ENCODE measurements at regions not wholly inside any gene's neighbourhood (a gene's known extent, or its start where the extent isn't known, plus 50 kb on each side); places are given as distances from the start of the nearest gene placed in this dataset.

DNA sequence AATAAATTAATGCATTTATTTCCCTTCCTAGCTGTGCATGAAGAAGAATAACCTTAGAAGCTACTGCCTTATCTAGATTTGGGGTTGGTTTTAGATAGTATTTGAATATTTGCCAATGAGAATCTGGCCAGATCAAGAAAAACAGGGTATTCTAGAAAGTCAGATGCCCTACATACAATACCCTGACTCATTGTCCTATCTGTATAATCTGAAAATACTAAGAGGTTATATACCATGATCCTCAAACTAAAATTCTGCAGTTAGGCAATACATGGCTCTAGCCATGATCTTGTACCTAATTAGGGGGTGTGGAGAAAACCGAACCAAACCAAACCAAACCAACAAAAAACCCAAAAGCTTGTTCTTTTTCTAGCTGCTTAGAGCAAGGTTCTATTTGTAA, 240.4 kb upstream of the LYZL1 start:
- no peak for DNase-seq (ENCODE audit: extremely low spot score in 2 of 2)
- no peak overlapping the region for H3K27ac ChIP-seq
- intact Hi-C loops (cut with DNase I), result no loop called here
- no peaks in the 10 kb centered on the region for H3K36me3 ChIP-seq
- TF ChIP-seq, protein P1, sequence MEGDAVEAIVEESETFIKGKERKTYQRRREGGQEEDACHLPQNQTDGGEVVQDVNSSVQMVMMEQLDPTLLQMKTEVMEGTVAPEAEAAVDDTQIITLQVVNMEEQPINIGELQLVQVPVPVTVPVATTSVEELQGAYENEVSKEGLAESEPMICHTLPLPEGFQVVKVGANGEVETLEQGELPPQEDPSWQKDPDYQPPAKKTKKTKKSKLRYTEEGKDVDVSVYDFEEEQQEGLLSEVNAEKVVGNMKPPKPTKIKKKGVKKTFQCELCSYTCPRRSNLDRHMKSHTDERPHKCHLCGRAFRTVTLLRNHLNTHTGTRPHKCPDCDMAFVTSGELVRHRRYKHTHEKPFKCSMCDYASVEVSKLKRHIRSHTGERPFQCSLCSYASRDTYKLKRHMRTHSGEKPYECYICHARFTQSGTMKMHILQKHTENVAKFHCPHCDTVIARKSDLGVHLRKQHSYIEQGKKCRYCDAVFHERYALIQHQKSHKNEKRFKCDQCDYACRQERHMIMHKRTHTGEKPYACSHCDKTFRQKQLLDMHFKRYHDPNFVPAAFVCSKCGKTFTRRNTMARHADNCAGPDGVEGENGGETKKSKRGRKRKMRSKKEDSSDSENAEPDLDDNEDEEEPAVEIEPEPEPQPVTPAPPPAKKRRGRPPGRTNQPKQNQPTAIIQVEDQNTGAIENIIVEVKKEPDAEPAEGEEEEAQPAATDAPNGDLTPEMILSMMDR (IDR thresholded peaks at IDR 0.05), result no peak
- TF ChIP-seq POLR2A (IDR thresholded peaks at IDR 0.05) (no peak), POLR2AphosphoS5 (IDR thresholded peaks at IDR 0.05; ENCODE audit: insufficient read depth in 1 of 2, low read depth in 1 of 2) (no peak)
- H3K4me3 ChIP-seq, result no peak overlapping the region
- H3K9me3 ChIP-seq, result no peaks in the 10 kb centered on the region
- no peaks in the 10 kb centered on the region for H3K4me1 ChIP-seq
- H3K27me3 ChIP-seq, result no peaks in the 10 kb centered on the region

DNA sequence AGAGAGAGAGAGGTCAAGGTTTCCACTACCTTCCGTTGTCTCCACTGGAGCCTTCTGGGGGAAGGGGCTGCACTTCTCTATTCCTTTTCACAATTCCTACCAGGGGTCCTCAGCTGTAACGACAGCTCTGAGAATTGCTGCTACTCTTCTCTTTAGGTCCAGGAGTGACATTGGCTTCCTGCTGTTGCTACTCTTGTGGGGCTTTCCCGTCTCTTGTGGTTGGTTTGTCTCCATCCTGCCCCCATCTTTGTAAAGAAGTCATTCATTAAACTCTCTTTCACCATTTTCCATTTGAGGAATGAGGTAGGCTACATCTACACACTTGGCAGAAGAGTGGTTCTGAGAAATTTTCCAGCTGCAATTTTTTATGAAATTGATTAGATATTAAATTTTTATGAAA, 238.8 kb upstream of the LYZL1 start:
- DNase-seq (ENCODE audit: extremely low spot score in 2 of 2), result no peak
- no peaks in the 10 kb centered on the region for H3K4me1 ChIP-seq
- H3K9me3 ChIP-seq, result no peaks in the 10 kb centered on the region
- no peaks in the 10 kb centered on the region for H3K27me3 ChIP-seq
- no peak overlapping the region for H3K27ac ChIP-seq
- no peak for TF ChIP-seq POLR2AphosphoS5 (IDR thresholded peaks at IDR 0.05; ENCODE audit: insufficient read depth in 1 of 2, low read depth in 1 of 2)
- TF ChIP-seq POLR2A (IDR thresholded peaks at IDR 0.05), result no peak
- TF ChIP-seq, protein P1 (IDR thresholded peaks at IDR 0.05), result no peak
- no peaks in the 10 kb centered on the region for H3K36me3 ChIP-seq
- no peak overlapping the region for H3K4me3 ChIP-seq
- intact Hi-C loops (cut with DNase I), result no loop called here

DNA sequence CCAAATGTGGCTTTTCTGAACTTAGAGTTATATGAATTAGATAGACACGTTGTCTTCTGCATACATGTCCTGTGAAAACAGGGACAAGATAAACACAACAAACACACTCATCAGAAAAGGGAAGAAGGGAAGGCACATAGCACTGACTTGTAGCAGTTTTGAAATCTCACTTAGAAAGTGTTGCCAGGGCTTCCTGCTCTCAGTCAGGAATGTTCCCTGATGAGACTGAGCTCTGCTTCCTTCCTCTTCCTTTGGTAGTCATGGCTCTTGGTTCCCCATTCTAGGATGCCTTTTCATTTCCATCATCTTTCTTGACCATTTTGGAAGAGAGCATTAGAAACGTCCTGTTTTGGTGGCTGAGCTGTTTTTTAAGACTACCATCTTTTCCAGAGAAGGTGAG, 233.8 kb upstream of the LYZL1 start:
- no peaks in the 10 kb centered on the region for H3K9me3 ChIP-seq
- intact Hi-C loops (cut with DNase I), result no loop called here
- H3K4me1 ChIP-seq, result no peaks in the 10 kb centered on the region
- H3K27ac ChIP-seq, result no peak overlapping the region
- DNase-seq (ENCODE audit: extremely low spot score in 2 of 2), result no peak
- H3K4me3 ChIP-seq, result no peak overlapping the region
- no peaks in the 10 kb centered on the region for H3K36me3 ChIP-seq
- TF ChIP-seq POLR2AphosphoS5 (IDR thresholded peaks at IDR 0.05; ENCODE audit: insufficient read depth in 1 of 2, low read depth in 1 of 2), result no peak
- TF ChIP-seq, protein P1 (IDR thresholded peaks at IDR 0.05), result no peak
- TF ChIP-seq POLR2A (IDR thresholded peaks at IDR 0.05), result no peak
- no peaks in the 10 kb centered on the region for H3K27me3 ChIP-seq

DNA sequence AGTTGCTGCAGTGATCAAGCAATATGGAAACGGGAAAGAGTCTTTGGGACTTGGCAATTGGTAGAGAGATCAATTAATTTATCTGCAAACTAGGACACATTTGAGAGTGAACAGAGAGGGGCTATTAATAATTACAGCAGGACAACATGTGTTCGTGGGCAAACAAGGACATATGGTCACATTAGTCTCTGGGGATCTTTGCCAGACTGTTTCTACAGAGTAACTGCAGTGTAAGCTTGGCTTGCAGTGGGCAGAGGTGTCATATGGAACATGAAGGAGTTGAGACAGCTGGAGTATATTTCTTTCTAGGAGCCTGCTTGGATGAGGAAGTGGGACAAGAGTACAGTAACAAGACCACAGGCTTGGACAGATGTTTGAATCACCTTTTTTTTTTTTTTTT, 232.1 kb upstream of the LYZL1 start:
- Histone ChIP-seq H3K27me3 (no peaks in the 10 kb centered on the region), H3K9me3 (no peaks in the 10 kb centered on the region), H3K36me3 (no peaks in the 10 kb centered on the region), H3K27ac (no peak overlapping the region), H3K4me1 (no peaks in the 10 kb centered on the region), H3K4me3 (no peak overlapping the region)
- no peak for DNase-seq (ENCODE audit: extremely low spot score in 2 of 2)
- no peak for TF ChIP-seq POLR2AphosphoS5 (IDR thresholded peaks at IDR 0.05; ENCODE audit: insufficient read depth in 1 of 2, low read depth in 1 of 2)
- TF ChIP-seq, protein P1 (IDR thresholded peaks at IDR 0.05), result no peak
- TF ChIP-seq POLR2A (IDR thresholded peaks at IDR 0.05), result no peak
- intact Hi-C loops (cut with DNase I), result no loop called here

DNA sequence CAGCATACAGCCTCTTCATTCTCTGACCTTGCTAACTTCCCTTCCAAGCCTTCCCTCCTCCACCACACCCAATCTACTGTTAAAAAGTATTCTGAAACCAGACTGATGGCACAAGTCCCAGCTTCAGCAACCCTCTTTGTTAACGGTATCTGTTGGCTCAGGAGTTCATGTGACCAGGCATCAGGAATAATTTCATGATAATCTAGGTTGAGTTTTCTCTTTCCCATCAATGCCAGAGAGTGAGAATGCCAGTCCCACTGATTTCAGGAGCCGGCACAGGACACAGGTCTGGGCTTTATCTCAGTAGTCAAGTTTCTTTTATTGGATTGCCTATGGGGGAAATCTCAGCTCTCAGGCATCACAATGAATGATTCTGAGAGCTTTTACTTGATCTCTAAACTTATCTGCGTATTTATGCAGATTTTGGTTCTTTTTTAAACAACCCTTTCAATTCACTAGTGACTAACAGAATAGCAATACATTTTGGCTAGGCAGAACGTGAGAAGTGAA, 231.0 kb upstream of the LYZL1 start:
- no peaks in the 10 kb centered on the region for H3K9me3 ChIP-seq
- no peak for TF ChIP-seq POLR2AphosphoS5 (IDR thresholded peaks at IDR 0.05; ENCODE audit: insufficient read depth in 1 of 2, low read depth in 1 of 2)
- no peak for TF ChIP-seq POLR2A (IDR thresholded peaks at IDR 0.05)
- TF ChIP-seq, protein P1 (IDR thresholded peaks at IDR 0.05), result no peak
- H3K36me3 ChIP-seq, result no peaks in the 10 kb centered on the region
- H3K27me3 ChIP-seq, result no peaks in the 10 kb centered on the region
- no peaks in the 10 kb centered on the region for H3K4me1 ChIP-seq
- no peak overlapping the region for H3K27ac ChIP-seq
- H3K4me3 ChIP-seq, result no peak overlapping the region
- intact Hi-C loops (cut with DNase I), result no loop called here
- DNase-seq (ENCODE audit: extremely low spot score in 2 of 2), result no peak
